GM18507 (cell line): ENCODE measurements at regions not wholly inside any gene's neighbourhood (a gene's known extent, or its start where the extent isn't known, plus 50 kb on each side); places are given as distances from the start of the nearest gene placed in this dataset.

Source experiments
- DNase-seq: peaks from one replicate; pipeline ENCODE4 v3.0.0; 2011; ENCODE audit warnings: low read depth; ENCODE audit not compliant: insufficient read length; ENCODE audit errors: extremely low spot score
- FAIRE-seq: peaks from 2 replicates; lab custom pipeline; 2011; peaks lifted over from hg19 to GRCh38; lab: Jason Lieb, UNC

DNA sequence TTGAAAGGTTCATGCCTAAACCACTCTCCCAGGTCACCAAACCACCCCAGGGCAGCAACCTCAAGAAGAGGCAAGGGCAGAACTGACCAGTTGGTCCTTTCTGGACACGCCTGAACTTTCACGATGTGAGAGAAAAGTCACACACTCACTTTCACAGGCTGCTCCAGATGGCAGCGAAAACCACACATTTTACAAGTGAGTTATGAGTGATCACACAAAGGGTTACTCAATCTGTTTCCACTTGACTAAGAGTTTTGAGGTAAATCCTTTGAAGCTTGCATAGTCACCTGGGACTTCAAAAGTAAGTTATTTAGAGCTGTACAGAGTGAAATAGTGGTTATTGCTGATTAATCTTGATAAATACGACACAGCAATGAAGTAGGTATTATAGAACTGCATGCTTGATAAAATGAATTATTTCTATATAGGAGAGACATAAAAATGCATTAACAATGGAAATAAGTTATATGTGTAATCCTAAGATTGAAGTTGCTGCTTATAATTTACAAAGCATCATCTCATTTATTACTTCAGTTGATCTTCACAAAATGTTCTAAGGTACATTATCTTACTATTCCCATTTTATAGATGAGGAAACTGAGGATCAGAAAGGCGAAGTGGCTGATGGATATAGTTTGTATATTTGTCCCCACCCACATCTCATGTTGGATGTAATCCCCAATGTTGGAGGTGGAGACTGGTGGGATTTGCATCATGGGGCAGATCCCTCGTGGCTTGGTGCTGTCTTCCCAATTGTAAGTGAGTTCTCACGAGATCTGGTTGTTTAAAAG lies 103.0 kb upstream of the KLF3 start:
- FAIRE-seq (peak; percentile 72), DNase-seq (peak; percentile 53)

DNA sequence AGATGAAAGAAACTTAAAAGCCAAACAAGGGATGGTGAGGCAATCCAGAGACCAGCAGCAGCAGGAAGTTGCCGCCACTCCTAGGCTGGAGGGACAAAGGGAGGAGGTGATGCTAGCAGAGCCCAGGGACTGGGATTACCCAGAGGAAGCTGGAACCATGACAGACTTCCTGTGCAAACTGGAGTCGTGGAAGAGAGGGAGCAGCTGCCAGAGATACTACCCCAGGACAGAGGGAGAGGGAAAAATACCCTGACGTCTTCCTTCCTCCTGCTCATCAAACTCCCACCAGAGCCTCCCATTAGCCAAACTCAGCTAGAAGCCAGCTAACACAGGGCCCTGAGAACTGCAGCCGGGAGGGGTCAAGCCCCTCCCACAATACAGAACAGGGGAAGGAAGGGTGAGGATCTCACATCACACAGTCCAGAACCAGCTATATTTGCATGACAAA lies 101.2 kb upstream of the KLF3 start:
- DNase-seq = no peak
- peak; percentile 50 for FAIRE-seq

DNA sequence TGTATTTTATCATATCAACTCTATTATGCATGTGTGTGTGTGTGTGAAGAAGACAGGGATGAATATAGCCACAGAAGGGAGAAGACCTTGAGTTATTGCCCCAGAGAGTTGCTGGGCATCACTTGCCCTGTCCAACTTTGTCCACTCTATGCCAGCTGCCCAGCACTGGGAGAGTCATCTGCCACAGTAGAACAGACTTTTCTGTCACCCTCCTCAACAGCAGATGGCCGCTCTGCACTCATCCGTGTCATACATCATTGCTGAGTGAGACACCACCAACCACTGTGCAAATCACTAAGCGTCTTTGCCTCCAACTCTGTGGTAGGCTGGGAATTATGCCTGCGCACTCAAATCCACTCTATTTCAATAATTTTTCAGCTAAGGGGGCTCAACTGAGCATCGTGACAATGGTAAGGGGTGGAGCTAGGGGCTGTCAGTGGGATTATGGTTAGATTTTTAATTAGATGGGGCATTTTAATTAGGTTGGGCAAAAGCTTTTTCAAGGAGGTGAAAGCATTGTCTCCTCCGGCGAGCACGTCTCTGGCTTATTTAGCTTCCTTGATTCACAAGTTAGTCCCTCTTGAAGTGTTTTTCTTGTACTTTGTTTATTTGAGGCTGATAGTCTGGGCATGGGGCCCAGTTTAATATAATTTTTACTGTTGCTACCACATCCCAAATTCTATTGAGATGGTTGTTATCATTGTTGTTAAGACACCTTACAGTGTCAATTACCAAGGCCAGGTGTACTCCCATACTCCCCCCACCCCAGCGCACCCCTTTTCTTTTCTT lies 100.1 kb upstream of the KLF3 start:
- FAIRE-seq (no peak), DNase-seq (no peak)

DNA sequence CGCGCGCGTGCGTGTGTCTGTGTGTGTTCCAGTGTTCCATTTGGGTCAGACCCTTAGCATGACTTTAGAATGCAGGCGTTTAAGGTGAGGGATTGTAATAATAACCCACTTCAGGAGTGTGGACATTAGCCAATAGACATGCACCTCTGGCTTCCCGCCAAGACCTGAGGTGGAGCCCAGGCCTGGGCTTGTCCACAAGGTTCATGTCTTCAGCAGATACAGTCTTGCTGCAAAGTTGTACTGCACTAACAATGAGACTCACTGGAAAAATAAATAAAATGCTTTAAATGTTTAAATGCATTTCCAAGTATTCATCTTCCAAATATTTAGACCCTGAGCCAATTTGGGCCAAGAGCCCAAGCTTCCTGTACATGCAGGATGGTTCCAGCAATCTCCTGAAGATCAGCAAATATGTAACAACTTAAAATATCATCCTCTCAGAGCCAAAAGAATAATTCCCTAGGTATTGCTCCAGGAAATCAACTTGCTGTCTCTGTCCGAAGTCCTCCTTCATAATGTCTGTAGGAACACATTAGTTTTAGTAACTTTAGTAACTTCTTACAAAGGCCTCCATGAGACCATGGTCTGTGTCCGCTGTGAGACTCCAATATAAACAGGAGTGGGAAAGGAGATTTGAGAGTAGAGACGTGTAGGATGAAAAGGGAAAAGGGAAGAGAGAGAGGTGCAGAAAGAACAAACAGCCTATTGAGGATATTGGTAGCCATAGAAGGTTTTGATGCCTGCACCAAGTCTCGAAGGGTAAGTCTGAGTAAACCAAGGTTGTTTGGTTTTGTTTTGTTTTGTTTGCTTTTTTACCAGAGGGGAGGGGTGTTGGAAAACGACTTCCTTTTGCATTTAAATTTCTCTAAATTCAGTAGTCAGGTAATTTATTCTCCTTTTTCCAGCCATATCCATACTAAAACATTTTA lies 98.5 kb upstream of the KLF3 start:
- FAIRE-seq (no peak), DNase-seq (no peak)

DNA sequence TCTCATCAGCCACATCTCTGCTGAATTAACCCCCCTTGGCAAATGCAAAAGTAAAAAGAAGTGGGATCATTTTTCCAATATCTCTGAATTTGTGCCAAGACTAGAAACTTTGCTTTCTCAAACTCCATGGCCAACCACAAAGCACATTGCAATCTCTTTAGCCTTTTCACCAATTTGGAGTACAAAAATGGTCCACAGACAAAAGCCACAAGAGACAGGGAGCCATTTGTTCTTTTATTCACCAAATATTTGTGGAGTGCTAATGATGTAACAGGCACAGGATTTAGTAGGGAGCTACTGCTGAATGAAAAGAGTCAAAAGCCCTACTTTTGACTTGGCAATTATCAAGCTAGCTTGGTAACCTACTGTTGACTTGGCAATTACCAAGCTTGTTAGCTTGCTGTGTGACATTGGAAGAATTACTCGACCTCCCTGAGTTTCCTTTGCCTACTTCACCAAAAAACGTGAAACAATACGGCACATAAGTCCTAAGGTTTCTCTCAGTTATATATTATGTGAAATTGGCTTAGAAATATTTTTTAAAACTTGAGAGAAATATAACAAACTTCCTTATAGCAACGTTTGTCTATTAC lies 97.1 kb upstream of the KLF3 start:
- DNase-seq = no peak
- FAIRE-seq = no peak

DNA sequence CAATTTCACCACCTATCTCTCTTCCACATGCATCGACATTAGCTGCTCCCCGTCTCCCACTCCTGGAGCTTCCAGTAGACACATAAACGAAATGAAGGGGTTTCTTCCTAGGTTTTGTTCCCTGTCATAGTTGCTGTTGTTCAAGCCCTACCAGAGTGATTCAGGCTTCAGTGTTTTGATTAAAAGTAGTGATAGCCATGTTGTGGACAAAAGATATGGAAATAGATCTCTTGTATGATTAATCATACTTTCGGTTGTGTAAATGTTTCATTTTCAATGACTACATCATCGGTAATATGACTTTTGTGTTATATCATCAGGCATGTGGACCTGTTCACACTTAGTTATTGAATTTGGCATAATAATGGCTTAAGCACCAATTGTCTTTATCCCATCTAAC lies 96.5 kb upstream of the KLF3 start:
- no peak for FAIRE-seq

DNA sequence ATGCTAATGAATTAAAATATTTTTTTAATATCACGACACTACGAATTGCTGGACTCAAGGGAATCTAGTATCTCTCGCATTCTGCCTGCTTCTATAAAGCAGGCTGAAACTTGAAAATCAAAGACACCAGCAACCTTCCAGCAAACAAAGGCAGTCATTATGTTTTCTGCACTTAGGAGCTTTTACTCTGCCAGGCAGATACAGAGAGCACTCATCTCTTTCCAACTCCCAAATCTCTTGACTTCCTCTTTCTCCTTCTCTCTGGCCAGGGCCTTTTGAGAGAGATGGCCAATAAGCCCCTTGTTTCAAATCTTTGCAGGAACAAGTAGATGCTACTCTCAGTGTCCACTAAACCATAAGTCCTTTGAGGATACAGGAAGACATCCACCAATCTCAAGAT lies 95.2 kb upstream of the KLF3 start:
- no peak for FAIRE-seq

More for the DNA sequence above, 96.5 kb upstream of the KLF3 start:
- DNase-seq = no peak

DNA sequence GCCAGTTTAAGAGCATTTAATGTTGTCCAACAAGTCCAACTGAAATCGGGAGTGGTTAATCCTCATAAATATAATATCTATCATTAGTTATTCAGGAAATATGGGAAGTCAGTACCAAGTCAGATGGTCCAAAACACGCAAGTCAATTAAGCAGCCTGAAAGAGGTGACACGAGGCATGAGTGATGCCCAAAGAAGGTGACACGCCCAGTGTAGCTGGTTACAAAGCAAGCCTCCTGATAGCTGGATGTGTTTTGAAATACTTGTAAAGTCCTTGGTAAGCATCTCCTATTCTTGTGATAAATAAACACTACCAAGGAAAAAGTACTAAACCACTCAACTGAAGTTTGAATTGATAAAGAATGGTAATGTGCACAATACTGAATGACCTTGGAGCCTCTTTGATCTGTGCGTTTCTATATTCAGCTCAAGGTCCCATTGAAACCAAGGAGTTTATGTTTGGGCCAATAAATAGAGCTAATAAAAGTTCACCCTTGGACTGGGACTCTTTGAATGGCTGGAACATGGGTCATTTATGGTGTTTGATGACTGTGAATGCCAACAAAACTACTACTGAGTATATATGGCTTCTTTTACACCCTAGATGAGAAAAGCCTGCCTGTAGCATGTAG lies 93.2 kb upstream of the KLF3 start:
- FAIRE-seq = no peak

More for the DNA sequence above, 95.2 kb upstream of the KLF3 start:
- DNase-seq = no peak

DNA sequence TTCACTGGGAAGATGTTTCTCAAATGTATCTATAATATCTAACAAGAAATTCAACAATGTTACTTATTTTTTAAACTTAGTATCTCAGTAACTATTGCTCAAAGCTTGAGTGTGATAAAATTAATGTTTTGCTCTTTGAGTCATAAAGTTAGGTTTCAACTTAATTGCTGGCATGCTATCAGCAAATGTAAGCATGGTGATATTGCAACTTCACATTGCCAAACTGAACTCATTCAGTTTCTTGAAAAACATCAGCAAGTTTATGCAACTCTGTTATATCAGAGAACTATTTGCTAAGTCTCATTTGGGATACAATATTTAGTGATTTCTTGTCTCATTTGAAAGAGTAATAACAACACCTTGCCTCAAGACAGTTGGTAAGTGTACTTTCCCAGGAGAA lies 91.2 kb upstream of the KLF3 start:
- no peak for FAIRE-seq
- DNase-seq = no peak

More for the DNA sequence above, 93.2 kb upstream of the KLF3 start:
- no peak for DNase-seq

DNA sequence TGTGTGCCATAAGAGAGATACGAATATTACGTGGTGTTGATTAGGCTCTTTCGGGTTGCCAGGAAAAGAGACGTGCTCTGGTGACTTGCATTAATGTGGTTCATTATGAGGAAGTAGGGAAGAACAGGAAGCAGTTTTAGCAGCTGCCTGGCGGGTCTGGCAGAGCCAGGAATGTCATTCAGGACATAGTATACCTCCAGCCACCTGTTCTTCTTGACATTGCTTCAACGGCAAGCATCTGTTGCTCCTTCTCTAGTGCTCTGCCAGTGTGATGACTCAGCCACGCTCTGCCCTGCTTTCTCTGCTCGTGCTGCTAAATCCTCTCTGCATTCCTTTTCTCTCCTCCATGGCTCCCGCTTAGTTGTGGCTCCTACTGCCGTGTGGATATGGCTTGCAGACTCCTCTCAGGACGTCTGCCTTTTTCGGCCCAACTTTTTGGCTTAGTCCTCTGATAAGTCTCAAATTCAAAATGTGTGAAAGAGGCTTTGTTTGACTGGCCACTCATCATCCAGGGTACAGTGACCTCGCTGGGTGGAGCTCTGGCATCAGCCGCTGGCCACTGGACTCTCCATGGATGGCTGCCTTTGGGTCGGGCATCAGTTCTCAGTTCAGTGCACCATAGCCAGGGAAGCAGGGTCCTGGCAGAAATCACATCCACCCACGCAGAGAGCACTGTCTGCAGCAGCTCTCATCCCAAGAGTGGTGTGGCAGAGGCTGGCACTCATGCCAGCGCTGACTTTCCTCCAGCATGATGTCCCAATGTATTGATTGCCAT lies 89.3 kb upstream of the KLF3 start:
- FAIRE-seq (no peak), DNase-seq (no peak)

DNA sequence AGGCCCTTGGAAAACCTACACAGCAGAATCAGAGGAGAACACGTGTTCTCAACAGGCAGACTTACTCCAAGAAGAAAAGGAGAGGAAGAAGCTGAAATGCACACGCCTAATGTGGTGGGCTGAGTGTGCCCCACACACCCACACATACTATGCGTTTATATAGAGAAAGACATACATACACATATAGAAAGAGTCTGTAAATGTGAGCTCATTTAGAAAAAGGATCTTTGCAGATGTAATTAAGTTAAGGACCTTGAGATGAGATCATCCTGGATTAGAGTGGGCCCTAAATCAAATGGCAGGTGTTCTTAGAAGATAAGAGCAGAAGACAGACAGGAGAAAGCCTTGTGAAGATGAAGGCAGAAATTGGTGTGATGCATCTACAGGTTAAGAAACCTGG lies 87.2 kb upstream of the KLF3 start:
- FAIRE-seq (no peak), DNase-seq (no peak)

DNA sequence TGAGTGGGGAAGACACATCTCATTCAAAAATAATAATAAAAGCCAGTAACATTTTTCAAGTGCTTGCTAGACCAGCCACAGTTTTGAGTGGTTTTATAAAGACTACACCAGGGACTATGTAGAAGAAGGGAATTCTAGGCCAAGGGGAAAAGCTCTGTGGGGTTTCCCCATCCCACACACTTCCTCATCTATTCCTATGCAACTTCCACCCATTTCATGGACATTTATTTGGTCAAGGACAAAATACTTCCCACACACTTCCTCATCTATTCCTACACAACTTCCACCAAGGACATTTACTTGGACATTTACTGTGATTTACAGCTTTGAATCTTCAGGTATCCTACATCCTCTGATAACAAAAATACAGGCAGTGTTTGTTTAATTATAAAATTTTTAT lies 86.5 kb upstream of the KLF3 start:
- DNase-seq (no peak), FAIRE-seq (no peak)

DNA sequence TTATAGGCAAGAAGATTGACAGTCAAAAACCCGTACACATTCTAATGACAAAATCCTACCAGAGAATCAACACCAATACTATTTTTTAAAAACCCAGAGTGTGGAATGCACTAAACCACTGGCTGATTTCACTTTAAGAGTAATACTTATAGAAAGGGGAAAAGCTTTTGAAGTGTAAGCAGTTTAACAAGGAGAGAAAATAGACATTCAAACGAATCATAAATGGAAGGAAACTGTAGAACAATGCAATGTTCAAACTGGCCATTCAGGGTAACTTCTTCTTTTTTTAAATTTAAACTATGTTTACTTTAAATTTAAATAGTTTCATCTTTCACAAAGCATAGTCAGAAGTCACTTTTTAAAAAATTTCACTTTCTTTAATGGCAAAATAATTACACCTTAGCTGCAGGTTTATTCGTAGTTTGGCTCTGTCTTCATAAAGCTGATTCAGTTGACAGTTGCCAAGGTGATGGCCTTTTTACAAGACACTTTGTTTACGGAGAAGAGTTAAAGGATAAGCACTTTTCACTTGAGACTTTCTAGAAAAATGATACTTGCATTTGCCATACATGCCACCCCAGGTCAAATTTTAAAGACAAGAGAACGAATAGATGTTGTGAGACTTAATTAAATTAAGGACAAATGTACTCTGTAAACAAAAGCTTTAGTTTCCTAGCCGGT lies 82.4 kb upstream of the KLF3 start:
- FAIRE-seq = no peak
- no peak for DNase-seq

DNA sequence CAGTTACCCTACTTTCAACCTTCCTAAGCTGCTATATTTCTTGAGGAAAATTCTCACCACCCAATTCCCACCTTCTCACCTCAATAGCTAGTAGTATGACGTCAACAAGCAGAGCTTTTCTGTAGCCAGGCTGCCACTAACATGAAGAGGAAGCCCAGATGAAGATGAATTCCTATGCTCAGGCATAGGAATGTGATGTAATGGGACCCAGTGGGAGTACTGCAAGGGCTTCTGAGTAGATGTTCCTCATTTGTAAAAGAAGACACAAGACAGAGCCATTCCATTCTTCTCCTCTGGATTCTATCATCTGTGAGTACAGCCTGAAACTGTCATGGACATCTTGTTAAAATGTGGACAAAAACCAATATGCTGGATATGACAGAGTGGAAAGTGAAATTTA lies 81.6 kb upstream of the KLF3 start:
- DNase-seq (no peak), FAIRE-seq (no peak)

DNA sequence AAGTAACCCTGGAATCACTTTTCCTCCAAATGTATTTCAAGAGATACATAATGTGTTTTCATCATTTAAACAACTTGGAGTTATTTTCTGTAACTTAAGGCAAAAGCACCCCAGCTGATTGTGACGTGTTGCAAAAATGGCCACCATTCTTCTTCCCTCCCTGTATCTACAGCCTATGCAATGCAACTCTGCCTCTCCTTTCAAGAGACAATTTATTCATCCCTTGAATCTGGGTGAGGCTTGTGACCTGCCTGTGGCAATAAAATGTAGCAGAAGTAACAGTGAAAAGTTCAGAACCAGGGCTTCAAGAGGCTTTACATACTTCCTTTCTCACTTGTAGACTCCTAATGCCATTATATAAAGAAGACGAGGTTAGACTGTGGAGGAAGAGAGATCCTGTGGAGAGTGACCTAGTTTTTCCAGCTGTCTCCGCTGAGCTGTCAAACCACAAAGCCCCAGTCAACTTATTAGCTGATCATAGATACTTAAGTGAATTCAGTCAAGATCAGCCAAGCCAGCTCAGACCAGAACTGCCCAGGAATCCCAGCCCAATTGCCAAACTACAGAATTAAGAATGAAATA lies 81.0 kb upstream of the KLF3 start:
- no peak for FAIRE-seq
- no peak for DNase-seq

DNA sequence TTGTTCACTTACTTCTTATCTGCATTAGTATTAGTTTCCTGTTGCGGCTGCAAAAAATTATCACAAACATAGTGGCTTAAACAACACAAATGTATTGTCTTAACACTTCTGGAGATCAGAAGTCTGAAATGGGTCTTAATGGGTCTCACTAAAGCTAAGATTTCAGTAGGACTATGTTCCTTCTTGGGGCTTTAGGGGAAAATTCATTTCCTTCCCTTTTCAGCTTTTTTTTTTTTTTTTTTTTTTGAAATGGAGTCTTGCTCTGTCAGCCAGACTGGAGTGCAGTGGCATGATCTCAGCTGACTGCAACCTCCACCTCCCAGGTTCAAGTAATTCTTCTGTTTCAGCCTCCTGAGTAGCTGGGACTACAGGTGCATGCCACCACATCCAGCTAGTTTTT lies 78.1 kb upstream of the KLF3 start:
- DNase-seq (no peak), FAIRE-seq (no peak)

DNA sequence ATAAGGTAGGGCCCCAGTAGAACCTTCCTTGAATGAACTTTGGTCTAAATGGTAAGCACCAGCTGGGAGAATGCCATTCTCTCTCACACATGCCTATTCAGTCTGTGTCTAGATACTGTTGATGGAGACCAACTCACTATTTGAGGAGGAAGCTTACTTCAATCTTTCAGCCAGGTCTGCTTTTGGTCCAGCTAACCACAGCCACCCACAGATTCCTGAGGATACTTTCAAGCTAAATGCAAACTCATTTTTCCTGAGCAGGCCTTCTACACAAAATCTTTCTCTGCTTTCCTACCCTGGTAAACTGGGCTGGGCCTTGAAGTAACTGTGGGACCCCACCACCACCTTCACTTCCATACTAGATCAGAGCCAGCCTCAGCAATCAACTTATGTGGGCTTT lies 76.9 kb upstream of the KLF3 start:
- DNase-seq = no peak
- no peak for FAIRE-seq

DNA sequence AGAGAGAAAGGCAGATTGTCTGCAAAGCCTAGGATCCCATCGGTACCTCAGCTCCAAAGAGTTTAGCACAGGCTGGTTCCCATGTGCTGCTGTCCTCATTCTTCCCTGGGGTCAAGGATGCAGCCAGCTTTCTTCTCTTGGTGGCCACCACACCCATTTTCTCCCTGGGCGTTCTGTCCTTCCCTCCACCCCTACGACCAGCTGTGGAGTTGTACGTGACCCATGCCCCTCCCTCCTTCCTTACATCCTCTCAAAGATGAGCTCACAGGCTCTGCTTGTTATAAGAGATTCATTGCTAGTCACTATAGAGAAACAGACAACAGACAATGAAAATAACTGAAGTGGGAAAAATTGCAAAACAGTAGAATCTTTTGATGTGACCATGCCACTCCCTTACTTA lies 74.0 kb upstream of the KLF3 start:
- FAIRE-seq = no peak

More for the DNA sequence above, 74.0 kb upstream of the KLF3 start:
- DNase-seq = no peak
